Astrocyte (in vitro differentiated cells and primary cell): ENCODE measurements at regions not wholly inside any gene's neighbourhood (a gene's known extent, or its start where the extent isn't known, plus 50 kb on each side); places are given as distances from the start of the nearest gene placed in this dataset.

Experiments used
- CTCF ChIP-seq: IDR thresholded peaks from 2 replicates; pipeline ENCODE4 v1.5.1; 2011; ENCODE audit warnings: low read depth, mild to moderate bottlenecking, inconsistent platforms, low read length, moderate library complexity; ENCODE audit not compliant: insufficient read depth
- EZH2 ChIP-seq: IDR thresholded peaks from 2 replicates; pipeline ENCODE4 v1.6.1; 2012; ENCODE audit warnings: mild to moderate bottlenecking, low read length, inconsistent platforms; ENCODE audit not compliant: insufficient read depth

GRCh38 chr9:99438596-99438995, 216.5 kb downstream of the SEC61B start:
- TF ChIP-seq CTCF = no peak
- no peak for TF ChIP-seq EZH2
